OCI-LY7 (cell line): ENCODE measurements at regions not wholly inside any gene's neighbourhood (a gene's known extent, or its start where the extent isn't known, plus 50 kb on each side); places are given as distances from the start of the nearest gene placed in this dataset.
A peak's percentile ranks its signal among the peaks of the same experiment; 100 is the strongest.
"Not testable (repeated sequence)": the region's sequence is repeated elsewhere in the genome, so short reads cannot be mapped to it uniquely, and the experiment has no call there.

Experiments used
- BruUV-seq: library from RNA; stranded (reverse); fragments of 400-500 nt; replicated peaks from 2 replicates; lab custom pipeline; 2021; lab: Mats Ljungman, UMichigan
- CTCF ChIA-PET: fragments of 300-600 bp; sonication (Branson Sonifier 250); formaldehyde crosslinking; loops from one replicate; lab custom pipeline; 2022; ENCODE audit warnings: antibody characterized with exemption; ENCODE audit not compliant: unreplicated experiment; lab: Charles Lee
- POLR2A ChIA-PET: fragments of 300-600 bp; sonication (Branson Sonifier 250); formaldehyde crosslinking; loops from one replicate; lab custom pipeline; 2022; ENCODE audit warnings: antibody characterized with exemption; lab: Charles Lee
- DNase-seq: peaks from one replicate; pipeline ENCODE4 v3.0.0-alpha.2; 2015; ENCODE audit warnings: low spot score
- H2AFZ ChIP-seq: fragments of 200-600 bp; sonication (generic), shearing (Covaris generic); 2 replicates; pipeline ENCODE4 v1.6.1; 2014; ENCODE audit warnings: mild to moderate bottlenecking, antibody characterized with exemption, low read length, moderate library complexity
- H3K27ac ChIP-seq: fragments of 200-600 bp; sonication (generic); 2 replicates; pipeline ENCODE4 v1.5.1; 2014; ENCODE audit warnings: mixed run types, low read depth, mild to moderate bottlenecking, moderate library complexity, low read length, inconsistent platforms; ENCODE audit not compliant: poor library complexity, severe bottlenecking
- H3K36me3 ChIP-seq: fragments of 200-600 bp; sonication (generic); 2 replicates; pipeline ENCODE4 v1.6.1; 2014; ENCODE audit warnings: mild to moderate bottlenecking, antibody characterized with exemption, low read length, moderate library complexity, mixed read lengths; ENCODE audit not compliant: insufficient read depth
- H3K4me1 ChIP-seq: fragments of 200-600 bp; sonication (generic); 2 replicates; pipeline ENCODE4 v1.5.1; 2014; ENCODE audit warnings: mild to moderate bottlenecking, low read length; ENCODE audit not compliant: insufficient read depth, poor library complexity, severe bottlenecking
- H3K4me2 ChIP-seq: fragments of 200-600 bp; sonication (generic); 2 replicates; pipeline ENCODE4 v1.6.1; 2014; ENCODE audit warnings: mild to moderate bottlenecking, low read length
- H3K4me3 ChIP-seq: fragments of 200-600 bp; sonication (generic); 2 replicates; pipeline ENCODE4 v1.5.1; 2014; ENCODE audit warnings: mild to moderate bottlenecking, low read depth, low read length; ENCODE audit not compliant: poor library complexity, severe bottlenecking
- H3K79me2 ChIP-seq: fragments of 200-600 bp; sonication (generic); 2 replicates; pipeline ENCODE4 v1.6.1; 2016; ENCODE audit warnings: low read depth, mild to moderate bottlenecking, low read length, moderate library complexity, mixed read lengths; ENCODE audit not compliant: insufficient read depth
- H3K9me2 ChIP-seq: fragments of 200-600 bp; sonication (generic); 2 replicates; pipeline ENCODE4 v1.6.1; 2016; ENCODE audit warnings: mild to moderate bottlenecking, low read length, mixed read lengths; ENCODE audit not compliant: insufficient read depth
- H3K9me3 ChIP-seq: fragments of 200-600 bp; sonication (generic); 2 replicates; pipeline ENCODE4 v1.6.1; 2014; ENCODE audit warnings: mild to moderate bottlenecking, mixed run types, low read length, mixed read lengths
- H4K20me1 ChIP-seq: fragments of 200-600 bp; sonication (generic); 2 replicates; pipeline ENCODE4 v1.6.1; 2014; ENCODE audit warnings: mild to moderate bottlenecking, antibody characterized with exemption, low read length, moderate library complexity, mixed read lengths; ENCODE audit not compliant: insufficient read depth
- CTCF ChIP-seq: fragments of 200-600 bp; sonication (generic); conservative IDR thresholded peaks from 2 replicates; pipeline ENCODE4 v1.5.1; 2014; ENCODE audit warnings: mild to moderate bottlenecking, antibody characterized with exemption, low read length, moderate library complexity, mixed read lengths
- EZH2phosphoT487 ChIP-seq: fragments of 200-600 bp; sonication (generic); IDR thresholded peaks from 2 replicates; pipeline ENCODE4 v1.6.1; 2018; ENCODE audit warnings: low read depth, borderline replicate concordance, mild to moderate bottlenecking, mixed run types, antibody characterized with exemption, low read length, moderate library complexity, mixed read lengths
- intact Hi-C: fragments of 100-400 bp; cut with micrococcal nuclease; formaldehyde crosslinking; loops from one replicate; pipeline ENCODE4 v1.10.0; 2022; ENCODE audit not compliant: unreplicated experiment

GRCh38 chr16:85449885-85450245, 163.3 kb upstream of the GSE1 start:
- POLR2A ChIA-PET, result no interaction called here
- Histone ChIP-seq H3K36me3 (no peaks in the 10 kb centered on the region), H3K4me1 (peaks cover 53% of the 10 kb centered on the region), H3K79me2 (no peaks in the 10 kb centered on the region), H3K4me2 (peak overlapping the region; percentile 70; the same call in 1 of the 2 replicates), H4K20me1 (no peaks in the 10 kb centered on the region), H3K27ac (peak overlapping the region; percentile 86), H2AFZ (no peak overlapping the region), H3K9me3 (no peaks in the 10 kb centered on the region), H3K9me2 (no peaks in the 10 kb centered on the region), H3K4me3 (no peak overlapping the region)
- peak; percentile 24 for DNase-seq
- CTCF ChIA-PET, result interaction anchor here (0.9 kb wide), 1 partner anchor 166 kb away, joined by 3 read pairs; no protein-coding TSS in a partner anchor
- intact Hi-C loops, result loop anchor here (5.0 kb wide), 2 partner anchors 107 to 138 kb away; no protein-coding TSS in a partner anchor
- no peak for TF ChIP-seq CTCF
- TF ChIP-seq EZH2phosphoT487, result no peak
- BruUV-seq, result no TSS peak

- intact Hi-C loops, H3K79me2 ChIP-seq, H3K4me2 ChIP-seq, H2AFZ ChIP-seq, DNase-seq, H3K9me3 ChIP-seq, BruUV-seq, H3K4me3 ChIP-seq, H3K27ac ChIP-seq, H3K36me3 ChIP-seq, H4K20me1 ChIP-seq, H3K9me2 ChIP-seq: not testable (repeated sequence)
- POLR2A ChIA-PET, result interaction anchor here (0.6 to 1.1 kb wide), 3 partner anchors 20 to 104 kb away, joined by 3 to 7 read pairs (median 3); no protein-coding TSS in a partner anchor
- peaks cover 40% of the 10 kb centered on the region for H3K4me1 ChIP-seq
- CTCF ChIA-PET, result interaction anchor here (1.7 kb wide), 1 partner anchor 17 kb away, joined by 3 read pairs; no protein-coding TSS in a partner anchor
These were observed 162.0 kb upstream of the GSE1 start for GRCh38 chr16:85451142-85451541.

GRCh38 chr16:85451641-85452363, 161.3 kb upstream of the GSE1 start:
- CTCF ChIA-PET, result interaction anchor here (1.7 kb wide), 1 partner anchor 17 kb away, joined by 3 read pairs; no protein-coding TSS in a partner anchor
- no peak overlapping the region for H3K4me2 ChIP-seq
- intact Hi-C loops, result no loop called here
- no peaks in the 10 kb centered on the region for H3K36me3 ChIP-seq
- no peaks in the 10 kb centered on the region for H4K20me1 ChIP-seq
- H3K79me2 ChIP-seq, result no peaks in the 10 kb centered on the region
- peaks cover 35% of the 10 kb centered on the region for H3K4me1 ChIP-seq
- TF ChIP-seq EZH2phosphoT487, result no peak
- no peak for TF ChIP-seq CTCF
- no peak overlapping the region for H2AFZ ChIP-seq
- BruUV-seq, result no TSS peak
- DNase-seq, result no peak
- H3K4me3 ChIP-seq, result no peak overlapping the region
- H3K27ac ChIP-seq, result no peak overlapping the region
- H3K9me2 ChIP-seq, result no peaks in the 10 kb centered on the region
- POLR2A ChIA-PET, result no interaction called here
- no peaks in the 10 kb centered on the region for H3K9me3 ChIP-seq
